HCT116 (cell line): ENCODE measurements at regions not wholly inside any gene's neighbourhood (a gene's known extent, or its start where the extent isn't known, plus 50 kb on each side); places are given as distances from the start of the nearest gene placed in this dataset.

Source experiments
- ATAC-seq: fragments of 200-7000 bp; cut with Tn5 transposase; 2 replicates; pipeline ENCODE4 v1.9.1; 2020; ENCODE audit warnings: mild to moderate bottlenecking, moderate library complexity
- BruUV-seq: library from RNA; stranded (reverse); fragments of 400-500 nt; replicated peaks from 2 replicates; lab custom pipeline; 2021; lab: Mats Ljungman, UMichigan
- CTCF ChIA-PET: fragments of 300-600 bp; sonication (Branson Sonifier 250); formaldehyde crosslinking; loops from one replicate; lab custom pipeline; 2021; ENCODE audit warnings: antibody characterized with exemption; lab: Charles Lee
- POLR2A ChIA-PET: fragments of 300-600, 350-600 bp; sonication (Branson Sonifier 250); formaldehyde crosslinking; loops from one replicate; lab custom pipeline; 2021; ENCODE audit warnings: antibody characterized with exemption; lab: Charles Lee
- RAD21 ChIA-PET, 2 experiments: fragments of 300-600 bp; sonication (Branson Sonifier 250); formaldehyde crosslinking; loops; one replicate each; lab custom pipeline; 2023; ENCODE audit warnings: low total read pairs in 2 of 2; ENCODE audit not compliant: uncharacterized antibody in 2 of 2, unreplicated experiment in 2 of 2, low non-redundant PET in 1 of 2; lab: Charles Lee
- DNase-seq: peaks from one replicate; pipeline ENCODE4 v3.0.0-alpha.2; 2010; ENCODE audit warnings: low read depth, low spot score
- H2AFZ ChIP-seq: fragments of 200-600 bp; shearing (Covaris generic), sonication (generic); 2 replicates; pipeline ENCODE4 v1.6.1; 2017; ENCODE audit warnings: low read depth, mixed run types, mixed read lengths, antibody characterized with exemption, low read length; ENCODE audit not compliant: poor library complexity, severe bottlenecking
- H3K27ac ChIP-seq: 2 replicates; pipeline ENCODE4 v1.5.1; 2012; ENCODE audit warnings: low read depth, low read length
- H3K27me3 ChIP-seq: fragments of 200-600 bp; sonication (generic); 2 replicates; pipeline ENCODE4 v1.6.1; 2016; ENCODE audit warnings: mixed run types, low read length, mixed read lengths; ENCODE audit not compliant: insufficient read depth
- H3K36me3 ChIP-seq, 2 experiments: fragments of 200-500 bp in 1 of 2; fragments of 200-600 bp in 1 of 2; sonication (Bioruptor generic) in 1 of 2; sonication (generic) in 1 of 2; 2 replicates each; pipeline versions ENCODE4 v1.5.1 to v1.6.1; 2014 to 2016; ENCODE audit warnings: low read length in 2 of 2, inconsistent platforms in 1 of 2, mixed read lengths in 1 of 2, mixed run types in 1 of 2; ENCODE audit not compliant: insufficient read depth in 2 of 2, control insufficient read depth in 1 of 2
- H3K4me1 ChIP-seq, 2 experiments: fragments of 200-600 bp in 1 of 2; sonication (generic) in 1 of 2; 2 replicates each; pipeline versions ENCODE4 v1.5.1 to v1.6.1; 2012 to 2017; ENCODE audit warnings: low read length in 2 of 2, inconsistent platforms in 1 of 2, mild to moderate bottlenecking in 1 of 2, mixed read lengths in 1 of 2, mixed run types in 1 of 2, moderate library complexity in 1 of 2; ENCODE audit not compliant: insufficient read depth in 2 of 2, control insufficient read depth in 1 of 2
- H3K4me2 ChIP-seq: fragments of 200-600 bp; sonication (generic); 2 replicates; pipeline ENCODE4 v1.6.1; 2017; ENCODE audit warnings: mixed run types, low read length, mixed read lengths
- H3K4me3 ChIP-seq, 2 experiments: fragments of 200-600 bp in 1 of 2; sonication (generic) in 1 of 2; replicated peaks in 1 of 2; 2 replicates each; pipeline ENCODE4 v1.5.1; 2011 to 2016; ENCODE audit warnings: low read length in 2 of 2, control low read depth in 1 of 2, low read depth in 1 of 2, mild to moderate bottlenecking in 1 of 2, mixed read lengths in 1 of 2, mixed run types in 1 of 2
- H3K79me2 ChIP-seq: fragments of 200-600 bp; sonication (generic); 2 replicates; pipeline ENCODE4 v1.6.1; 2017; ENCODE audit warnings: mild to moderate bottlenecking, mixed run types, low read length, moderate library complexity, mixed read lengths; ENCODE audit not compliant: insufficient read depth
- H3K9ac ChIP-seq: fragments of 200-600 bp; sonication (generic); 2 replicates; pipeline ENCODE4 v1.6.1; 2016; ENCODE audit warnings: low read length, mixed read lengths
- H3K9me2 ChIP-seq: fragments of 200-600 bp; sonication (generic), shearing (Covaris generic); 2 replicates; pipeline ENCODE4 v1.6.1; 2017; ENCODE audit warnings: mixed run types, mild to moderate bottlenecking, moderate library complexity; ENCODE audit not compliant: insufficient read depth
- H3K9me3 ChIP-seq, 2 experiments: fragments of 200-500 bp in 1 of 2; fragments of 200-600 bp in 1 of 2; sonication (Bioruptor generic) in 1 of 2; sonication (generic) in 1 of 2; 2 replicates each; pipeline ENCODE4 v1.6.1; 2014 to 2017; ENCODE audit warnings: low read length in 2 of 2, mixed read lengths in 2 of 2, inconsistent platforms in 1 of 2, low read depth in 1 of 2, mild to moderate bottlenecking in 1 of 2, mixed run types in 1 of 2, moderate library complexity in 1 of 2; ENCODE audit not compliant: control insufficient read depth in 1 of 2, insufficient read depth in 1 of 2
- H4K20me1 ChIP-seq: fragments of 200-600 bp; sonication (generic), shearing (Covaris generic); 2 replicates; pipeline ENCODE4 v1.6.1; 2017; ENCODE audit warnings: mixed run types, mild to moderate bottlenecking, moderate library complexity; ENCODE audit not compliant: insufficient read depth
- CBX3 ChIP-seq: IDR thresholded peaks from 2 replicates; pipeline ENCODE4 v1.6.1; 2012; ENCODE audit warnings: low read depth
- ELF1 ChIP-seq: IDR thresholded peaks from 2 replicates; pipeline ENCODE4 v1.6.1; 2012; ENCODE audit warnings: low read depth, borderline replicate concordance
- EZH2phosphoT487 ChIP-seq: fragments of 200-600 bp; IDR thresholded peaks from 2 replicates; pipeline ENCODE4 v1.6.1; 2018; ENCODE audit warnings: antibody characterized with exemption, borderline replicate concordance
- FOSL1 ChIP-seq: IDR thresholded peaks from 2 replicates; pipeline ENCODE4 v1.6.1; 2012; ENCODE audit warnings: low read depth
- JUND ChIP-seq: IDR thresholded peaks from 2 replicates; pipeline ENCODE4 v1.6.1; 2012
- MAX ChIP-seq: IDR thresholded peaks from 2 replicates; pipeline ENCODE4 v1.6.1; 2012
- SP1 ChIP-seq: IDR thresholded peaks from 2 replicates; pipeline ENCODE4 v1.6.1; 2012; ENCODE audit warnings: low read depth
- SRF ChIP-seq: IDR thresholded peaks from 2 replicates; pipeline ENCODE4 v1.6.1; 2012; ENCODE audit warnings: low read depth
- YY1 ChIP-seq: IDR thresholded peaks from 2 replicates; pipeline ENCODE4 v1.6.1; 2011; ENCODE audit warnings: low read length, low read depth, moderate library complexity, mild to moderate bottlenecking; ENCODE audit not compliant: insufficient replicate concordance; ENCODE audit errors: extremely low read depth
- intact Hi-C: fragments of 100-400 bp; cut with micrococcal nuclease; formaldehyde crosslinking; loops from 2 replicates; pipeline ENCODE4 v1.10.0; 2022
- TF ChIP-seq, protein P1 (sequence below): IDR thresholded peaks from 2 replicates; pipeline ENCODE4 v1.6.1; 2011; ENCODE audit warnings: mild to moderate bottlenecking, low read length, moderate library complexity; ENCODE audit not compliant: insufficient replicate concordance; ENCODE audit errors: extremely low read depth
- TF ChIP-seq, protein P2 (sequence below): IDR thresholded peaks from 2 replicates; pipeline ENCODE4 v1.6.1; 2012
- TF ChIP-seq, protein P3 (sequence below): IDR thresholded peaks from 2 replicates; pipeline ENCODE4 v1.6.1; 2012; ENCODE audit warnings: low read depth

- TF ChIP-seq, protein P1, sequence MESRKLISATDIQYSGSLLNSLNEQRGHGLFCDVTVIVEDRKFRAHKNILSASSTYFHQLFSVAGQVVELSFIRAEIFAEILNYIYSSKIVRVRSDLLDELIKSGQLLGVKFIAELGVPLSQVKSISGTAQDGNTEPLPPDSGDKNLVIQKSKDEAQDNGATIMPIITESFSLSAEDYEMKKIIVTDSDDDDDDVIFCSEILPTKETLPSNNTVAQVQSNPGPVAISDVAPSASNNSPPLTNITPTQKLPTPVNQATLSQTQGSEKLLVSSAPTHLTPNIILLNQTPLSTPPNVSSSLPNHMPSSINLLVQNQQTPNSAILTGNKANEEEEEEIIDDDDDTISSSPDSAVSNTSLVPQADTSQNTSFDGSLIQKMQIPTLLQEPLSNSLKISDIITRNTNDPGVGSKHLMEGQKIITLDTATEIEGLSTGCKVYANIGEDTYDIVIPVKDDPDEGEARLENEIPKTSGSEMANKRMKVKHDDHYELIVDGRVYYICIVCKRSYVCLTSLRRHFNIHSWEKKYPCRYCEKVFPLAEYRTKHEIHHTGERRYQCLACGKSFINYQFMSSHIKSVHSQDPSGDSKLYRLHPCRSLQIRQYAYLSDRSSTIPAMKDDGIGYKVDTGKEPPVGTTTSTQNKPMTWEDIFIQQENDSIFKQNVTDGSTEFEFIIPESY, result no peak
- TF ChIP-seq YY1 (no peak), SRF (no peak)
- TF ChIP-seq, protein P2, sequence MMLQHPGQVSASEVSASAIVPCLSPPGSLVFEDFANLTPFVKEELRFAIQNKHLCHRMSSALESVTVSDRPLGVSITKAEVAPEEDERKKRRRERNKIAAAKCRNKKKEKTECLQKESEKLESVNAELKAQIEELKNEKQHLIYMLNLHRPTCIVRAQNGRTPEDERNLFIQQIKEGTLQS, result no peak
These were observed 81.9 kb downstream of the EBLN2 start (continued) for GRCh38 chr3:73143401-73143800.

- DNase-seq (no peak), ATAC-seq (no peak)
- H3K36me3 ChIP-seq, result no peaks in the 10 kb centered on the region
- RAD21 ChIA-PET, result no interaction called here
- no peaks in the 10 kb centered on the region for H3K9me3 ChIP-seq
- CTCF ChIA-PET, result no interaction called here
- H3K27me3 ChIP-seq, result peaks cover 28% of the 10 kb centered on the region
- H3K9me2 ChIP-seq, result no peaks in the 10 kb centered on the region
- H3K27ac ChIP-seq, result no peak overlapping the region
- no peaks in the 10 kb centered on the region for H4K20me1 ChIP-seq
- POLR2A ChIA-PET, result no interaction called here
- H3K9ac ChIP-seq, result no peak overlapping the region
- H3K4me3 ChIP-seq, result no peak overlapping the region
- no peak overlapping the region for H2AFZ ChIP-seq
- BruUV-seq, result no TSS peak
- no peak overlapping the region for H3K4me2 ChIP-seq
- no peaks in the 10 kb centered on the region for H3K4me1 ChIP-seq
- TF ChIP-seq, protein P3, sequence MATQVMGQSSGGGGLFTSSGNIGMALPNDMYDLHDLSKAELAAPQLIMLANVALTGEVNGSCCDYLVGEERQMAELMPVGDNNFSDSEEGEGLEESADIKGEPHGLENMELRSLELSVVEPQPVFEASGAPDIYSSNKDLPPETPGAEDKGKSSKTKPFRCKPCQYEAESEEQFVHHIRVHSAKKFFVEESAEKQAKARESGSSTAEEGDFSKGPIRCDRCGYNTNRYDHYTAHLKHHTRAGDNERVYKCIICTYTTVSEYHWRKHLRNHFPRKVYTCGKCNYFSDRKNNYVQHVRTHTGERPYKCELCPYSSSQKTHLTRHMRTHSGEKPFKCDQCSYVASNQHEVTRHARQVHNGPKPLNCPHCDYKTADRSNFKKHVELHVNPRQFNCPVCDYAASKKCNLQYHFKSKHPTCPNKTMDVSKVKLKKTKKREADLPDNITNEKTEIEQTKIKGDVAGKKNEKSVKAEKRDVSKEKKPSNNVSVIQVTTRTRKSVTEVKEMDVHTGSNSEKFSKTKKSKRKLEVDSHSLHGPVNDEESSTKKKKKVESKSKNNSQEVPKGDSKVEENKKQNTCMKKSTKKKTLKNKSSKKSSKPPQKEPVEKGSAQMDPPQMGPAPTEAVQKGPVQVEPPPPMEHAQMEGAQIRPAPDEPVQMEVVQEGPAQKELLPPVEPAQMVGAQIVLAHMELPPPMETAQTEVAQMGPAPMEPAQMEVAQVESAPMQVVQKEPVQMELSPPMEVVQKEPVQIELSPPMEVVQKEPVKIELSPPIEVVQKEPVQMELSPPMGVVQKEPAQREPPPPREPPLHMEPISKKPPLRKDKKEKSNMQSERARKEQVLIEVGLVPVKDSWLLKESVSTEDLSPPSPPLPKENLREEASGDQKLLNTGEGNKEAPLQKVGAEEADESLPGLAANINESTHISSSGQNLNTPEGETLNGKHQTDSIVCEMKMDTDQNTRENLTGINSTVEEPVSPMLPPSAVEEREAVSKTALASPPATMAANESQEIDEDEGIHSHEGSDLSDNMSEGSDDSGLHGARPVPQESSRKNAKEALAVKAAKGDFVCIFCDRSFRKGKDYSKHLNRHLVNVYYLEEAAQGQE, result no peak
- TF ChIP-seq EZH2phosphoT487 (no peak), JUND (no peak), CBX3 (no peak), SP1 (no peak), FOSL1 (no peak), MAX (no peak), ELF1 (no peak)
- TF ChIP-seq, protein P2, result no peak
- no peaks in the 10 kb centered on the region for H3K79me2 ChIP-seq
- intact Hi-C loops, result no loop called here
These were observed 82.4 kb downstream of the EBLN2 start for GRCh38 chr3:73143821-73144237.
